H1 (cell line): ENCODE measurements at regions not wholly inside any gene's neighbourhood (a gene's known extent, or its start where the extent isn't known, plus 50 kb on each side); places are given as distances from the start of the nearest gene placed in this dataset.

ENCODE experiments used
- KDM5A ChIP-seq: fragments of 200-600 bp; IDR thresholded peaks from 2 replicates; pipeline ENCODE4 v1.7.1; 2012; ENCODE audit warnings: mild to moderate bottlenecking, low read length, inconsistent platforms, mixed read lengths

DNA sequence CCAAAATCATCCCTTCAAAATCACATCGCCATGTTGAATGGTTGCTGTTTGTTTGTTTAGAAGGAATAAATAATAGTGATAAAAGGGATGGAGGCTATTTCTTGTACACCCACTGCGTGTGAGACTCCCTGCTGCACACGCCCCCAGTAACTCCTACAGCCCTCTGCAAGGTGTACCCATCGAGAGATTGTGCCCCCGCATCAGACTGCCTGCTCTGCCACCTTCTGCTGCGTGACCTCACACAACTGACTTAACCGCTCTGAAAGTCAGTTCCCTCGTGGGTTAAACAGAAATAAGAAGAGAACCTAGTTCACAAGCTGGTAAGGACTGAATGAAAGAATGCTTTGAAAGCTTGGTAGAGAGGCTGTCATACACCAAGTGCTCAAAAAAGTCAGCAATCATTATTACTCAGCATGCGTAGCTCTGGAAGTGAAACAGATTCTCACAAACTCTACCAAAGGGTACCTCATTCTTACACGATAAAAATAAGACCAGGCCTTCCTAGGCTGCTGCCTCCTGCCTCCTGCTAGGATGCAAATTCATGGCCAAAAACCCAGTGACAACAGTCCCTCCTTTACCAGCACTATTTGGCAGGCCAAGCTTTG lies 147.1 kb downstream of the CPEB2 start (continued):
- no peak for TF ChIP-seq KDM5A
